H1 (cell line): ENCODE measurements at regions not wholly inside any gene's neighbourhood (a gene's known extent, or its start where the extent isn't known, plus 50 kb on each side); places are given as distances from the start of the nearest gene placed in this dataset.

Experiments used
- BACH1 ChIP-seq: IDR thresholded peaks from 2 replicates; pipeline ENCODE4 v1.6.1; 2012; ENCODE audit warnings: low read length, improper control_type of control experiment
- CBX5 ChIP-seq: fragments of 300-800, 300-1000 bp; sonication (generic); IDR thresholded peaks from 2 replicates; pipeline ENCODE4 v1.7.1; 2016; ENCODE audit warnings: antibody characterized with exemption, low read length, low read depth
- CBX8 ChIP-seq: fragments of 300-800, 300-1000 bp; sonication (generic); IDR thresholded peaks from 2 replicates; pipeline ENCODE4 v1.7.1; 2016; ENCODE audit warnings: low read depth, low read length, borderline replicate concordance
- CHD7 ChIP-seq: fragments of 300-600 bp; sonication (generic); IDR thresholded peaks from 2 replicates; pipeline ENCODE4 v1.7.1; 2012; ENCODE audit warnings: low read length, moderate library complexity, mild to moderate bottlenecking, inconsistent platforms; ENCODE audit not compliant: insufficient replicate concordance
- GABPA ChIP-seq: IDR thresholded peaks from 2 replicates; pipeline ENCODE4 v1.6.1; 2011; ENCODE audit warnings: mild to moderate bottlenecking, low read length, moderate library complexity, borderline replicate concordance; ENCODE audit not compliant: insufficient read depth
- JUN ChIP-seq: IDR thresholded peaks from 2 replicates; pipeline ENCODE4 v1.6.1; 2011; ENCODE audit warnings: low read depth, mild to moderate bottlenecking, improper control_type of control experiment, low read length
- MAFK ChIP-seq: IDR thresholded peaks from 2 replicates; pipeline ENCODE4 v1.6.1; 2012; ENCODE audit warnings: low read depth, mild to moderate bottlenecking, improper control_type of control experiment, low read length
- MAX ChIP-seq: IDR thresholded peaks from 2 replicates; pipeline ENCODE4 v1.6.1; 2012; ENCODE audit warnings: inconsistent platforms
- NANOG ChIP-seq: IDR thresholded peaks from 2 replicates; pipeline ENCODE4 v1.6.1; 2011; ENCODE audit warnings: low read length, low read depth, mild to moderate bottlenecking, inconsistent platforms; ENCODE audit not compliant: insufficient read depth, poor library complexity, severe bottlenecking
- NRF1 ChIP-seq: IDR thresholded peaks from 2 replicates; pipeline ENCODE4 v1.6.1; 2011; ENCODE audit warnings: mild to moderate bottlenecking, low read depth, low read length, improper control_type of control experiment
- POLR2A ChIP-seq, 2 experiments: IDR thresholded peaks; 1 replicate in 1 of 2; 2 replicates in 1 of 2; pipeline ENCODE4 v1.6.1; 2011; ENCODE audit warnings: low read depth in 2 of 2, low read length in 2 of 2, mild to moderate bottlenecking in 2 of 2; ENCODE audit errors: control extremely low read depth in 1 of 2
- SIRT6 ChIP-seq: IDR thresholded peaks from one replicate; pipeline ENCODE4 v1.7.1; 2012; ENCODE audit warnings: low read length, inconsistent platforms

- TF ChIP-seq CHD7 (no peak), CBX5 (no peak), NANOG (no peak), JUN (no peak), MAFK (no peak), NRF1 (no peak), BACH1 (no peak), POLR2A (IDR thresholded peaks at IDR 0.05; ENCODE audit: control extremely low read depth in 1 of 2, low read depth in 2 of 2, low read length in 2 of 2) (no peak), CBX8 (no peak), GABPA (no peak), MAX (no peak), SIRT6 (no peak)
Observed at GRCh38 chr4:131337936-131338335, 1811.2 kb upstream of the PCDH10 start (continued).
